H1 (cell line): ENCODE measurements at regions not wholly inside any gene's neighbourhood (a gene's known extent, or its start where the extent isn't known, plus 50 kb on each side); places are given as distances from the start of the nearest gene placed in this dataset.

Experiments used
- E2F6 ChIP-seq: IDR thresholded peaks from 2 replicates; pipeline ENCODE4 v1.6.1; 2012; ENCODE audit warnings: inconsistent platforms

GRCh38 chr7:156148995-156149394, 336.7 kb upstream of the SHH start (continued):
- TF ChIP-seq E2F6 = no peak
